Astrocyte (in vitro differentiated cells and primary cell): ENCODE measurements at regions not wholly inside any gene's neighbourhood (a gene's known extent, or its start where the extent isn't known, plus 50 kb on each side); places are given as distances from the start of the nearest gene placed in this dataset.
A peak's percentile ranks its signal among the peaks of the same experiment; 100 is the strongest.

Source experiments
- DNase-seq: peaks from one replicate; pipeline ENCODE4 v3.0.0-alpha.2; 2010; ENCODE audit warnings: low read depth
- FAIRE-seq: peaks from 2 replicates; lab custom pipeline; 2011; peaks lifted over from hg19 to GRCh38; lab: Jason Lieb, UNC
- H2AFZ ChIP-seq: 2 replicates; pipeline ENCODE4 v1.6.0; 2012; ENCODE audit warnings: low read depth, low read length, inconsistent platforms
- H3K27ac ChIP-seq: 2 replicates; pipeline ENCODE4 v1.5.1; 2011; ENCODE audit warnings: low read depth, low read length, inconsistent platforms
- H3K27me3 ChIP-seq: 2 replicates; pipeline ENCODE4 v1.6.0; 2011; ENCODE audit warnings: low read length, inconsistent platforms; ENCODE audit not compliant: insufficient read depth
- H3K36me3 ChIP-seq: 2 replicates; pipeline ENCODE4 v1.5.1; 2011; ENCODE audit warnings: low read length, inconsistent platforms; ENCODE audit not compliant: insufficient read depth
- H3K4me1 ChIP-seq: 2 replicates; pipeline ENCODE4 v1.5.1; 2011; ENCODE audit warnings: low read length, inconsistent platforms; ENCODE audit not compliant: insufficient read depth
- H3K4me2 ChIP-seq: 2 replicates; pipeline ENCODE4 v1.6.0; 2012; ENCODE audit warnings: low read length, inconsistent platforms
- H3K4me3 ChIP-seq: 2 replicates; pipeline ENCODE4 v1.5.1; 2011; ENCODE audit warnings: low read depth, mild to moderate bottlenecking, low read length, inconsistent platforms; ENCODE audit not compliant: insufficient read depth
- H3K79me2 ChIP-seq: 2 replicates; pipeline ENCODE4 v1.6.0; 2012; ENCODE audit warnings: mild to moderate bottlenecking, low read length, inconsistent platforms; ENCODE audit not compliant: insufficient read depth
- H3K9ac ChIP-seq: 2 replicates; pipeline ENCODE4 v1.6.0; 2012; ENCODE audit warnings: mild to moderate bottlenecking, low read length, inconsistent platforms
- H3K9me3 ChIP-seq: 2 replicates; pipeline ENCODE4 v1.5.1; 2012; ENCODE audit warnings: low read depth, mild to moderate bottlenecking, low read length, inconsistent platforms; ENCODE audit not compliant: insufficient read depth
- H4K20me1 ChIP-seq: 2 replicates; pipeline ENCODE4 v1.6.0; 2012; ENCODE audit warnings: low read length, inconsistent platforms; ENCODE audit not compliant: insufficient read depth
- H3K27ac Mint-ChIP-seq: one replicate; pipeline ENCODE4 v1.8.0; 2021; ENCODE audit warnings: mild to moderate bottlenecking, mixed read lengths; ENCODE audit not compliant: unreplicated experiment
- H3K27me3 Mint-ChIP-seq: one replicate; pipeline ENCODE4 v1.8.0; 2021; ENCODE audit warnings: low read depth, mixed read lengths; ENCODE audit not compliant: unreplicated experiment
- H3K36me3 Mint-ChIP-seq: one replicate; pipeline ENCODE4 v1.8.0; 2021; ENCODE audit warnings: low read depth, mixed read lengths; ENCODE audit not compliant: unreplicated experiment
- H3K4me1 Mint-ChIP-seq: one replicate; pipeline ENCODE4 v1.8.0; 2021; ENCODE audit warnings: low read depth, mixed read lengths; ENCODE audit not compliant: unreplicated experiment
- H3K4me3 Mint-ChIP-seq: one replicate; pipeline ENCODE4 v1.8.0; 2021; ENCODE audit warnings: mild to moderate bottlenecking, moderate library complexity, mixed read lengths; ENCODE audit not compliant: unreplicated experiment
- H3K9me3 Mint-ChIP-seq: one replicate; pipeline ENCODE4 v1.8.0; 2021; ENCODE audit warnings: mild to moderate bottlenecking, mixed read lengths; ENCODE audit not compliant: unreplicated experiment
- CTCF ChIP-seq: IDR thresholded peaks from 2 replicates; pipeline ENCODE4 v1.5.1; 2011; ENCODE audit warnings: low read depth, mild to moderate bottlenecking, inconsistent platforms, low read length, moderate library complexity; ENCODE audit not compliant: insufficient read depth
- EZH2 ChIP-seq: IDR thresholded peaks from 2 replicates; pipeline ENCODE4 v1.6.1; 2012; ENCODE audit warnings: mild to moderate bottlenecking, low read length, inconsistent platforms; ENCODE audit not compliant: insufficient read depth

DNA sequence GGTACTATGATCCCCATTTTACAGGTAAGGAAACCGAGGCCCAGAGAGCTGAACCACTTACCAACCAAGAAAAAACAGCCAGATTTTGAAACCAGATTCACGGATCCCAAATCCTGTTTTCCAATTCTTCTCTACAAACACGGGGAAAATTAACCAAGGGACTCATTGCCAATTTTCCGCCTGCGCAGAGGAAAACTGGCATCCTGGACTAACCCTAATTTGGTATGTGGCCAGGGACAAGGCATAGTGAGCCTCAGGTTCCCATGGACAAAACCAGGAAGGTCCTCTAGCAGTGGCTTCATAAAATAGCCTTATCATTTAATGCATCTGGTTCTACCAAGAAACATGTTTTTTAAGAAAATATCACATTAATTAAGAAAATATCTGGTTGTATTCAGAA, 517.3 kb downstream of the MED13L start:
- FAIRE-seq (no peak), DNase-seq (no peak)
- no peak overlapping the region for H3K9ac ChIP-seq
- no peaks in the 10 kb centered on the region for H3K4me1 ChIP-seq
- no peak overlapping the region for H3K27ac ChIP-seq
- no peak overlapping the region for H2AFZ ChIP-seq
- peaks cover 15% of the 10 kb centered on the region for H3K27me3 ChIP-seq
- H3K4me3 ChIP-seq = no peak overlapping the region
- no peaks in the 10 kb centered on the region for H4K20me1 ChIP-seq
- H3K27me3 Mint-ChIP-seq = peaks cover 31% of the 10 kb centered on the region
- no peak overlapping the region for H3K27ac Mint-ChIP-seq
- H3K4me3 Mint-ChIP-seq = no peak overlapping the region
- no peak for TF ChIP-seq EZH2
- TF ChIP-seq CTCF = no peak
- no peaks in the 10 kb centered on the region for H3K4me1 Mint-ChIP-seq
- H3K9me3 Mint-ChIP-seq = no peaks in the 10 kb centered on the region
- no peaks in the 10 kb centered on the region for H3K36me3 Mint-ChIP-seq
- no peaks in the 10 kb centered on the region for H3K9me3 ChIP-seq
- H3K4me2 ChIP-seq = no peak overlapping the region
- no peaks in the 10 kb centered on the region for H3K36me3 ChIP-seq
- H3K79me2 ChIP-seq = no peaks in the 10 kb centered on the region

DNA sequence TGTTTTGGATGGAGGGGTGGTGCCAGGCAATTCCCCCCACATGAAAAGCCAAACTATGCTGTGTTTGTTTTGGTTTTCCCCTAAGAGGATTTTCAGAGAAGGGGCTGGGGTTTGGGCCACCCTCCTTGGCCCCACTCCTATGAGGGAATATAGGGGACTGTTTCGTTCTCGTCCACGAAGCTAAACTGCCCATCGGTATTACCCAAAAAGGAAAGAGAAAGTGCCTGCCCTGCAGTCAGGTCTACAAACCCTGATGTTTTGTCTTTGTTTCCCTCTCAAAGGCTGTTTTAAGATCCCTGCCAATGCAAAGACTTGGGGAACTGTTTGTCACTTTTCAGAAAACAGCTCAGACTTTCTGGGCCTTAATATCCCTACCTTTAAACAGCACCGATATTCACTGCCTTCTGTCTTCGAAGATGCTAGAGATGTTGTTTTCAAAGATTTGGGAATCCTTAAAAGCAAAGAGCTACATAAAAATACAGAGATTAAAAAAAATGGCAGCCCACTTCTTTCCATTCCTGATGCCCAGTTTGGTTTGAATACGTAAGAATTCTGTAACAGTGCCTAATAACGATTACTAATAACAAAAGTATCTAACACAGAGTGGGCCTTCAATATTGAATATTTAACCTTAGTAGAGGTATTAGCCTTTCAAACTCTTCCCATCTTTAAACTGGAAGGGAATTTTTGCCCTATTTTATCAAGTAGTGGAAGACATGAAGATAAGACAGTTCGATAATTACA, 518.4 kb downstream of the MED13L start:
- FAIRE-seq (no peak), DNase-seq (no peak)
- Histone ChIP-seq H3K27ac (no peak overlapping the region), H3K9ac (no peak overlapping the region), H3K4me3 (no peak overlapping the region), H3K27me3 (peaks cover 19% of the 10 kb centered on the region), H2AFZ (no peak overlapping the region), H3K79me2 (no peaks in the 10 kb centered on the region), H3K4me2 (peak overlapping the region; percentile 25), H3K9me3 (no peaks in the 10 kb centered on the region), H3K36me3 (no peaks in the 10 kb centered on the region), H3K4me1 (no peaks in the 10 kb centered on the region), H4K20me1 (no peaks in the 10 kb centered on the region)
- H3K9me3 Mint-ChIP-seq = no peaks in the 10 kb centered on the region
- TF ChIP-seq EZH2 (no peak), CTCF (no peak)
- H3K4me1 Mint-ChIP-seq = no peaks in the 10 kb centered on the region
- H3K27ac Mint-ChIP-seq = no peak overlapping the region
- peaks cover 36% of the 10 kb centered on the region for H3K27me3 Mint-ChIP-seq
- H3K36me3 Mint-ChIP-seq = no peaks in the 10 kb centered on the region
- H3K4me3 Mint-ChIP-seq = no peak overlapping the region

DNA sequence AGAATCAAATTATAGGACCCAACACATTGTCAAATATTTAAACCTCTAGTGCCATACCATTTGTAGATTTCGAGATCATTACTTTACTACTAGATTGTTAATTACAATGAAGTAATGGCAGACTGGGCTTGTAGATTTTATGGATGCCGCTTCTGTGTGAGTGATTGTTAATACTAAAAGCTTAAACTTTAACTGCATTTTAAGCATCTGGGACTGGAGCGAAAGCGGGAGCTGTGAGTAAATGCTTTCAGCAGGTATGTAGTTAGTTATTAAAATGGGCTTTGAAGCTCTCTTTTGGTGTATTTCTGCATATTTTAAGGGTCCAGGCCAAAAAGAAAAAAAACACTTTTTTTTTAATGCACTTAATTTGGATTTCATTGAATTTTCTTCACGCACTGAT, 519.3 kb downstream of the MED13L start:
- Histone ChIP-seq H3K79me2 (no peaks in the 10 kb centered on the region), H3K4me1 (no peaks in the 10 kb centered on the region), H2AFZ (no peak overlapping the region), H4K20me1 (no peaks in the 10 kb centered on the region), H3K36me3 (no peaks in the 10 kb centered on the region), H3K9ac (no peak overlapping the region), H3K27ac (no peak overlapping the region), H3K4me3 (no peak overlapping the region), H3K4me2 (no peak overlapping the region), H3K9me3 (no peaks in the 10 kb centered on the region), H3K27me3 (peaks cover 19% of the 10 kb centered on the region)
- Mint-ChIP-seq H3K27me3 (peaks cover 39% of the 10 kb centered on the region), H3K27ac (no peak overlapping the region), H3K4me3 (no peak overlapping the region), H3K36me3 (no peaks in the 10 kb centered on the region), H3K4me1 (no peaks in the 10 kb centered on the region), H3K9me3 (no peaks in the 10 kb centered on the region)
- no peak for DNase-seq
- FAIRE-seq = no peak
- no peak for TF ChIP-seq CTCF
- TF ChIP-seq EZH2 = no peak
